ENCODE measurements at regions not wholly inside any gene's neighbourhood (a gene's known extent, or its start where the extent isn't known, plus 50 kb on each side); places are given as distances from the start of the nearest gene placed in this dataset.

DNA sequence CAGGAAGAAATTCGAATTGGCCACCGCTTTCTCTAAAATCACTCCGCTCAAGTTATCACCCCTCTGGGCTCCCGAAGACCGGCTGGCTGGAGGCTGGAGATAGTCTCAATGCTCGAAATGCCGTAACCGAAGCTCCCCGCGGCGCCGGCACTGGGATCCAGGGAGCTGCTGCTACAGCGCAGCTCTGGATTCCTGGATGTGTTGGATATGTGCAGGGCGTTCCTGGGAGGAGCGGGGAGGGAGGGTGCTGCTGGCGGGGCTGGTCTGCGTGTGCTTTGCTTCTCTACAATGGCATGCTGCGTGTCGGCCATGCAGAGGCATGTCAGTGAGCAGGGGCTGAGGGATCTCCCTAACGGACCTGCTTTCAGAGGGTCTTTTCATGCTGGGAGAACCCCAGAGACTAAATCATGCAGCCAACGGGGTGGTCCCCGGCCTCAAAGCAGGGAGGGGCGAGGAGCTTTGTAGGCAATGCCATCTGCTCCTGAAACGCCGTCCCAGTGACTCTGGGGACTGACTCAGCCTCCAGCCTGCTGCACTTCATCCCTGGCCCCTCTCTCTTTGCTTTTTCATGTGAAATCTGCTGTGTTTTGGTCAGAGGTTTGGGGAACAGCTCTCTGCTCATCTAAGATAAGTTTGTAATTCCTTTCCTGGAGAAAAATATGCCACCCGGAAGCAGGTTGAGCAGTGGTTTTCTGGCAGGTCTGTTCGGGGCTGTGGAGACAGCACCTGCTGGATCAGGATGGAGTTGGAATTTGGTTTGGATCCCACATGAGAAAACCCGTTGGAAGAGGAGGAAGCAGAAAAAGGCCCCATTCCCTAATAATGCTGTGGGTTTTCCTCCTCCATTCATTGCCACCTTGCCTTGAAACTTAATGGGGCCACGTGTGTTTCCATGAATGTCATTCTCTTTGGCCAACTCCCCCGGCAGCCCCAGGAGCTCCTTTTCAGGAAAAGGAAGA, 311.4 kb downstream of the SEC14L1 start:
- TF ChIP-seq, protein P1, sequence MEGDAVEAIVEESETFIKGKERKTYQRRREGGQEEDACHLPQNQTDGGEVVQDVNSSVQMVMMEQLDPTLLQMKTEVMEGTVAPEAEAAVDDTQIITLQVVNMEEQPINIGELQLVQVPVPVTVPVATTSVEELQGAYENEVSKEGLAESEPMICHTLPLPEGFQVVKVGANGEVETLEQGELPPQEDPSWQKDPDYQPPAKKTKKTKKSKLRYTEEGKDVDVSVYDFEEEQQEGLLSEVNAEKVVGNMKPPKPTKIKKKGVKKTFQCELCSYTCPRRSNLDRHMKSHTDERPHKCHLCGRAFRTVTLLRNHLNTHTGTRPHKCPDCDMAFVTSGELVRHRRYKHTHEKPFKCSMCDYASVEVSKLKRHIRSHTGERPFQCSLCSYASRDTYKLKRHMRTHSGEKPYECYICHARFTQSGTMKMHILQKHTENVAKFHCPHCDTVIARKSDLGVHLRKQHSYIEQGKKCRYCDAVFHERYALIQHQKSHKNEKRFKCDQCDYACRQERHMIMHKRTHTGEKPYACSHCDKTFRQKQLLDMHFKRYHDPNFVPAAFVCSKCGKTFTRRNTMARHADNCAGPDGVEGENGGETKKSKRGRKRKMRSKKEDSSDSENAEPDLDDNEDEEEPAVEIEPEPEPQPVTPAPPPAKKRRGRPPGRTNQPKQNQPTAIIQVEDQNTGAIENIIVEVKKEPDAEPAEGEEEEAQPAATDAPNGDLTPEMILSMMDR (conservative IDR thresholded peaks at IDR 0.05) = no peak
- TF ChIP-seq EZH2 (IDR thresholded peaks at IDR 0.05; ENCODE audit: low read depth) = no peak
